ENCODE measurements at regions not wholly inside any gene's neighbourhood (a gene's known extent, or its start where the extent isn't known, plus 50 kb on each side); places are given as distances from the start of the nearest gene placed in this dataset.

DNA sequence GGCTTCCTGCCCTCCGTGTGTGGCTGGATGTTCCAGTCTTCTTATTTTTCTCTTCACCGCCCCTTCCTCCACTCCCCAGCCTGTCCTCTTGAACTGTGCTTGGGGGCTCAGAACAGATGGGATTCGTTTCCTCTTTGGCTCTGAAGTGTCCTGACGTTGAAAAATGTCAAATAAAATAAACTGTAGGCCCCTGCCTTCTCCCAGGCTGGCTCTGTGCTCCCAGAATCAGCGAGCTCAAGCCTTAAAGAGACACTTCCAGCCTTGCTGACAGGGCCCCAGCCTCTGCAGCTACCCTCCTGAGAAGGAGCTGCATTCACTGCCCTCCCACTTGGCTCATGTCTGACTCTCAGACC lies 104.2 kb upstream of the IPO9 start:
- TF ChIP-seq, protein P1, sequence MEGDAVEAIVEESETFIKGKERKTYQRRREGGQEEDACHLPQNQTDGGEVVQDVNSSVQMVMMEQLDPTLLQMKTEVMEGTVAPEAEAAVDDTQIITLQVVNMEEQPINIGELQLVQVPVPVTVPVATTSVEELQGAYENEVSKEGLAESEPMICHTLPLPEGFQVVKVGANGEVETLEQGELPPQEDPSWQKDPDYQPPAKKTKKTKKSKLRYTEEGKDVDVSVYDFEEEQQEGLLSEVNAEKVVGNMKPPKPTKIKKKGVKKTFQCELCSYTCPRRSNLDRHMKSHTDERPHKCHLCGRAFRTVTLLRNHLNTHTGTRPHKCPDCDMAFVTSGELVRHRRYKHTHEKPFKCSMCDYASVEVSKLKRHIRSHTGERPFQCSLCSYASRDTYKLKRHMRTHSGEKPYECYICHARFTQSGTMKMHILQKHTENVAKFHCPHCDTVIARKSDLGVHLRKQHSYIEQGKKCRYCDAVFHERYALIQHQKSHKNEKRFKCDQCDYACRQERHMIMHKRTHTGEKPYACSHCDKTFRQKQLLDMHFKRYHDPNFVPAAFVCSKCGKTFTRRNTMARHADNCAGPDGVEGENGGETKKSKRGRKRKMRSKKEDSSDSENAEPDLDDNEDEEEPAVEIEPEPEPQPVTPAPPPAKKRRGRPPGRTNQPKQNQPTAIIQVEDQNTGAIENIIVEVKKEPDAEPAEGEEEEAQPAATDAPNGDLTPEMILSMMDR (IDR thresholded peaks at IDR 0.05), result no peak
- intact Hi-C loops (cut with DNase I), result no loop called here
- no peaks in the 10 kb centered on the region for H3K36me3 ChIP-seq
- ATAC-seq (peak; percentile 9), DNase-seq (no peak)
- peak overlapping the region; percentile 42 for H3K27ac ChIP-seq
- H3K27me3 ChIP-seq, result no peaks in the 10 kb centered on the region
- no peaks in the 10 kb centered on the region for H3K9me3 ChIP-seq
- no peak overlapping the region for H3K4me3 ChIP-seq
- peaks cover 43% of the 10 kb centered on the region for H3K4me1 ChIP-seq

DNA sequence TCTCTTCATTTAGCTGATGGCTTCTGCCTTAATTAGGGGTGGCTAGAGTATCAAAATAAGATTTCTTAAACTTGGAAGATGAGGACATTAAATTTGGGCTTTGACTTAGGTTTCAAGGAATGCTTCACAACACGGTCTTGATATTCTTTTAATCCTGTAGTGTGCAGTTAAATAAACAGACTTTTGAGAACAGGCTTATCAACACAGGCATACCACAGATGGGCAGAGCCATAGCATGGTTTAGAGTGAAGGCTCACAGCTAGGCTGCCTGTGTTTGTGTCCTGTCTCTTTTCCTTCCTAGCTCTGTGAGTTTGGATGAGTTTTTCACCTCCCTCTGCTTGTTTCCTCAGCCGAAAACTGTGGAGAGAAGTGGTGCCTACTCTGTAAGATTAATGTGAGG lies 102.3 kb upstream of the IPO9 start:
- Histone ChIP-seq H3K4me3 (no peak overlapping the region), H3K27ac (no peak overlapping the region), H3K9me3 (no peaks in the 10 kb centered on the region), H3K4me1 (peaks cover 33% of the 10 kb centered on the region), H3K27me3 (no peaks in the 10 kb centered on the region), H3K36me3 (no peaks in the 10 kb centered on the region)
- no peak for DNase-seq
- TF ChIP-seq, protein P1 (IDR thresholded peaks at IDR 0.05), result no peak
- intact Hi-C loops (cut with DNase I), result no loop called here
- ATAC-seq, result peak; percentile 77

DNA sequence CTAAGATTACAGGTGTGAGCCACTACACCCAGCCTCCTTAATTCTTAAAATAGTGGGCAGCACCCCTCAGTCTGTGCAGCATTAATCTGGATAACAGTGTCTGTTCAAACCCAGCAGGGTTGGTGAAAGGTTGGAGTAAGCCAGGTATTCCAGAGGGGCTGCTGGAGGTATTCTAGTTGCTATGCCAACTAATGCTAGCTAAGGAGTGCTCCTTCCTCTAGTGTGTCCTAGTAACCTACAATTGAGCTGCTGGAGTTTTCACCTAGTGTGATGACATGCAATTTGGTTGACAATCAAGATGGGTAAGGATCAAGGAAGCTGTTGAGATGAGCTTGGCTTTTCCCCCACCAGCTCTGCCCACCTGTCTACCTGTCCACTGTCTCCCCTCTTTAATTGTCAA lies 100.2 kb upstream of the IPO9 start:
- Histone ChIP-seq H3K36me3 (no peaks in the 10 kb centered on the region), H3K27me3 (no peaks in the 10 kb centered on the region), H3K4me1 (peaks cover 24% of the 10 kb centered on the region), H3K9me3 (no peaks in the 10 kb centered on the region), H3K4me3 (no peak overlapping the region), H3K27ac (no peak overlapping the region)
- TF ChIP-seq, protein P1 (IDR thresholded peaks at IDR 0.05), result no peak
- ATAC-seq (no peak), DNase-seq (no peak)
- intact Hi-C loops (cut with DNase I), result no loop called here

DNA sequence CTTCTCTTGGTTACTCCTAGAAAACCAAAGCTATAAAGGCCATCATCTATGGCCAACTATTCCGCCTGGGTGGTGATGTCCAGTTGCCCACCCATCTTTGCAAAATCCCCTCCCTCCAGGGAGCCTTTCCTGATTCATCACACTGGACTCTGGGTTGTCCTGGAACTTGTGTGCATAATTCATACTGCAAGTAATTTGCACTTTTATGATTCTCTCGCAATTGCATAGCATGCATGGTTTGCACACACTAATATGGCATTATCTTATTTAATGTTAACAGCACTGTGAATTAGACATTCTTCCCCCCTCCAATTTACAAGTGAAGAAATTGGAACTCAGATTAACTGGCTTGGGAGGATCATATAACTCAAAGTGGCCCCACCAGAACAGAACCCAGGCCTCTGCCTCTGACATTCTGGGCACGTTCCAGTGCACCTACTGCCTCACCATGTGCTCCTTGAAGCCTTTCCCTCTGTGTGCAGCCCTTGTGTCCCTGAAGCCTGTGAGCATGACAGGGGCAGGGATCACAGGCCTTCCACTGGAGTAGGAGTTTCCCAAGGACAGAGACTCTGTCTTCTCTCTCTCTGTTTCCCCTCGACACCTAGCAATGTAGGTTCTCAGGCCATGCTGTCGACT lies 98.9 kb upstream of the IPO9 start:
- DNase-seq, result no peak
- Histone ChIP-seq H3K36me3 (no peaks in the 10 kb centered on the region), H3K27me3 (no peaks in the 10 kb centered on the region), H3K4me1 (peaks cover 14% of the 10 kb centered on the region), H3K9me3 (no peaks in the 10 kb centered on the region), H3K4me3 (no peak overlapping the region), H3K27ac (no peak overlapping the region)
- TF ChIP-seq, protein P1 (IDR thresholded peaks at IDR 0.05), result no peak
- intact Hi-C loops (cut with DNase I), result no loop called here
- no peak for ATAC-seq

DNA sequence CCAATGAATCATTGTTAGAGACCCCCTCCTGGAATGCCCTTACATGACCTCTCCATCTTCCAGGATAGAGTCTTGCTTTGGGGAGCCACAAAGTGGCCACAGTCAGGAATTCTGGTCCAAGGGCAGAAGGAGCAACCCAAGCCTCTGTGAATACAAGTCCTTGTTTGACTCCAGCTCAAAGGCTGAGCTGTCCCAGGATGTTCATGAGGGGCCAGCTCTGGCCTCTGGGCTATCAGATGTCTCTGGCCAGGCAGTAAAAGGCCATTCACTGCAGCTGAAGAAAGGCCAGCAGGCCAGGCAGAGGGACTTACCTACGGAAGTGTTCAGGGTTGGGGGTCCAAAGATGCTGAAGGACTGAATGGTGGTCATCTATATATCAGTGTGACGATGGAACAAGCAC lies 98.3 kb upstream of the IPO9 start:
- intact Hi-C loops (cut with DNase I), result no loop called here
- no peaks in the 10 kb centered on the region for H3K36me3 ChIP-seq
- ATAC-seq, result no peak
- no peak overlapping the region for H3K4me3 ChIP-seq
- TF ChIP-seq, protein P1 (IDR thresholded peaks at IDR 0.05), result no peak
- H3K27ac ChIP-seq, result no peak overlapping the region
- no peaks in the 10 kb centered on the region for H3K27me3 ChIP-seq
- H3K9me3 ChIP-seq, result no peaks in the 10 kb centered on the region
- no peak for DNase-seq
- peaks cover 13% of the 10 kb centered on the region for H3K4me1 ChIP-seq

DNA sequence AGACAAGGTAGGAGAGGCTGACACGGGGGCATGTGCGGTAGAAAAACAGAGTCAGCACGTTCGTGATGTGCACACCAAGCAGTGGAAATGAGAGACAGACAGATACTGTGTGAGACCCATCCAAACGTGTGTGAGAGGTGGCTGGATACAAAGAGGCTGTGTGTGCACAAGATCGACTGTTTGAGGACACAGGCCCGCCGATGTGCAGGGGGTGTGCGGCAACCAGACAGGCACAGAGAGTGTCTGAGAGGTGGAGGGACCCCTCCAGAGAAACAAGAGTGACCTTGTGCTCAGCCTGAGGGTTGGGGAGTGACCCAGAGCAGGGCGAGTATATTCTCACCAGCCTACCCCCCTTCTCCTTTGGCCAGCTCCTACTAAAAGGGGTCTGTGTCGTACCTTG lies 97.8 kb upstream of the IPO9 start:
- no peak for DNase-seq
- H3K27me3 ChIP-seq, result no peaks in the 10 kb centered on the region
- no peaks in the 10 kb centered on the region for H3K9me3 ChIP-seq
- no peak overlapping the region for H3K4me3 ChIP-seq
- intact Hi-C loops (cut with DNase I), result no loop called here
- H3K27ac ChIP-seq, result no peak overlapping the region
- TF ChIP-seq, protein P1 (IDR thresholded peaks at IDR 0.05), result no peak
- no peak for ATAC-seq
- peaks cover 13% of the 10 kb centered on the region for H3K4me1 ChIP-seq
- H3K36me3 ChIP-seq, result no peaks in the 10 kb centered on the region

Measured in upper lobe of right lung (tissue), 1 donor.